GM12878 (cell line): ENCODE measurements at regions not wholly inside any gene's neighbourhood (a gene's known extent, or its start where the extent isn't known, plus 50 kb on each side); places are given as distances from the start of the nearest gene placed in this dataset.
"Not testable (repeated sequence)": the region's sequence is repeated elsewhere in the genome, so short reads cannot be mapped to it uniquely, and the experiment has no call there.

ENCODE experiments used
- CBFB ChIP-seq: IDR thresholded peaks from 2 replicates; pipeline ENCODE4 v1.6.1; 2016; ENCODE audit warnings: antibody characterized with exemption, low read depth
- CBX5 ChIP-seq: sonication (generic); IDR thresholded peaks from 2 replicates; pipeline ENCODE4 v1.6.1; 2016; ENCODE audit warnings: low read depth, moderate library complexity, mild to moderate bottlenecking, inconsistent platforms
- CTCF ChIP-seq, 3 experiments: IDR thresholded peaks in 2 of 3; conservative IDR thresholded peaks in 1 of 3; 2 replicates each; pipeline ENCODE4 v1.5.1; 2011; ENCODE audit warnings: low read depth in 3 of 3, low read length in 3 of 3, mild to moderate bottlenecking in 3 of 3, control low read depth in 2 of 3, moderate library complexity in 2 of 3, inconsistent platforms in 1 of 3, mixed read lengths in 1 of 3; ENCODE audit not compliant: control insufficient read depth in 2 of 3, insufficient read depth in 1 of 3; ENCODE audit errors: extremely low read depth in 1 of 3
- EZH2 ChIP-seq: IDR thresholded peaks from 2 replicates; pipeline ENCODE4 v1.6.1; 2012; ENCODE audit warnings: low read depth, mild to moderate bottlenecking, control low read depth, inconsistent platforms, low read length, borderline replicate concordance; ENCODE audit not compliant: control insufficient read depth
- HCFC1 ChIP-seq: fragments of 150-350 bp; IDR thresholded peaks from 2 replicates; pipeline ENCODE4 v1.6.1; 2014; ENCODE audit warnings: low read length
- NFIC ChIP-seq: IDR thresholded peaks from 2 replicates; pipeline ENCODE4 v1.6.1; 2012; ENCODE audit warnings: low read depth, mild to moderate bottlenecking, inconsistent platforms, low read length, moderate library complexity
- PML ChIP-seq: IDR thresholded peaks from 2 replicates; pipeline ENCODE4 v1.6.1; 2012; ENCODE audit warnings: low read length, inconsistent platforms
- POLR2A ChIP-seq: IDR thresholded peaks from 2 replicates; pipeline ENCODE4 v1.6.1; 2011; ENCODE audit warnings: low read depth, mild to moderate bottlenecking, low read length
- POLR2AphosphoS5 ChIP-seq: IDR thresholded peaks from 2 replicates; pipeline ENCODE4 v1.6.1; 2011; ENCODE audit warnings: mild to moderate bottlenecking, low read length, inconsistent platforms
- RCOR1 ChIP-seq: conservative IDR thresholded peaks from 2 replicates; pipeline ENCODE4 v1.6.1; 2012; ENCODE audit warnings: low read depth, low read length, improper control_type of control experiment
- SMC3 ChIP-seq: IDR thresholded peaks from 2 replicates; pipeline ENCODE4 v1.6.1; 2011; ENCODE audit warnings: low read length, improper control_type of control experiment, borderline replicate concordance
- SP1 ChIP-seq: IDR thresholded peaks from one replicate; pipeline ENCODE4 v1.6.1; 2011; ENCODE audit warnings: low read depth, low read length
- TAF1 ChIP-seq: IDR thresholded peaks from 2 replicates; pipeline ENCODE4 v1.6.1; 2011; ENCODE audit warnings: mild to moderate bottlenecking, low read depth, low read length, borderline replicate concordance
- TF ChIP-seq, protein P1 (sequence below): fragments of 450-650 bp; IDR thresholded peaks from 2 replicates; pipeline ENCODE4 v1.6.1; 2018; ENCODE audit warnings: borderline replicate concordance, mild to moderate bottlenecking; ENCODE audit not compliant: partially characterized antibody

DNA sequence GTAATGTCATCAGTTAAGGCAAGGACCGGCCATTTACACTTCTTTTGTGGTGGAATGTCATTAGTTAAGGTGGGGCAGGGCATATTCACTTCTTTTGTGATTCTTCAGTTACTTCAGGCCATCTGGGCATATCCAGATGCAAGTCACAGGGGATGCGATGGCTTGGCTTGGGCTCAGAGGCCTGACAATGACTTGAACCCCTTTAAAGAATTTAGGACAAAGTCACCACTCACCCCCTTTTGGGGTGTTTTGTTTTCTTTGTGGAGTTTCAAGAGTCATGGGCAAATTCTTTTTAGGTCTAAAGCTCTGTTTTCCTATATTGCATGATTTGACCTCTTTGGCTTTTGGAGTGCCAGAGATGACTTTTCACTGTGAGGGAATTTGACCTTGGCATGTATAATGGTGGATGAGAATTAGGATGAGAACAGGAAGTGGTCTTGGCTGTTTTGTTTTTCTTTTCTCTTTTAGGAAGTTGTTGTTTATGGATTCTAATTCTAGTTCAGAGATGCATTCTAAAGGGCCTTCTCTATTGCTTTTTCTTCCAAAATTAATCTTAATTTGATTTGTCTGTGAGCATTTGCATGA is 385.3 kb downstream of the KIF20B start:
- not testable (repeated sequence) for TF ChIP-seq RCOR1; TAF1; EZH2; POLR2AphosphoS5; PML; CTCF (IDR thresholded peaks at IDR 0.05 in 2 of 3, conservative IDR thresholded peaks at IDR 0.05 in 1 of 3; ENCODE audit: control insufficient read depth in 2 of 3, extremely low read depth in 1 of 3, insufficient read depth in 1 of 3, low read depth in 3 of 3, low read length in 3 of 3); CBX5; SP1; NFIC; SMC3; CBFB; POLR2A; HCFC1
- TF ChIP-seq, protein P1, sequence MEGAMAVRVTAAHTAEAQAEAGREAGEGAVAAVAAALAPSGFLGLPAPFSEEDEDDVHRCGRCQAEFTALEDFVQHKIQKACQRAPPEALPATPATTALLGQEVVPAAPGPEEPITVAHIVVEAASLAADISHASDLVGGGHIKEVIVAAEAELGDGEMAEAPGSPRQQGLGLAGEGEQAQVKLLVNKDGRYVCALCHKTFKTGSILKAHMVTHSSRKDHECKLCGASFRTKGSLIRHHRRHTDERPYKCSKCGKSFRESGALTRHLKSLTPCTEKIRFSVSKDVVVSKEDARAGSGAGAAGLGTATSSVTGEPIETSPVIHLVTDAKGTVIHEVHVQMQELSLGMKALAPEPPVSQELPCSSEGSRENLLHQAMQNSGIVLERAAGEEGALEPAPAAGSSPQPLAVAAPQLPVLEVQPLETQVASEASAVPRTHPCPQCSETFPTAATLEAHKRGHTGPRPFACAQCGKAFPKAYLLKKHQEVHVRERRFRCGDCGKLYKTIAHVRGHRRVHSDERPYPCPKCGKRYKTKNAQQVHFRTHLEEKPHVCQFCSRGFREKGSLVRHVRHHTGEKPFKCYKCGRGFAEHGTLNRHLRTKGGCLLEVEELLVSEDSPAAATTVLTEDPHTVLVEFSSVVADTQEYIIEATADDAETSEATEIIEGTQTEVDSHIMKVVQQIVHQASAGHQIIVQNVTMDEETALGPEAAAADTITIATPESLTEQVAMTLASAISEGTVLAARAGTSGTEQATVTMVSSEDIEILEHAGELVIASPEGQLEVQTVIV = not testable (repeated sequence)
